Stimulated activated memory B cell treated with anti-CD40 and anti-IgM and Interleukin-4, amounts not matched to agents 10 μg/mL and 1 μg/mL and 100 μg/mL, for 72 hours (primary cell): ENCODE measurements at regions not wholly inside any gene's neighbourhood (a gene's known extent, or its start where the extent isn't known, plus 50 kb on each side); places are given as distances from the start of the nearest gene placed in this dataset.

Experiments
- ATAC-seq: fragments of 150-1000 bp; cut with Tn5 transposase; 2 replicates; pipeline ENCODE4 v1.10.0; 2021
- H3K27ac Mint-ChIP-seq: one replicate; pipeline ENCODE4 v1.8.0; 2022; ENCODE audit warnings: mild to moderate bottlenecking, mixed read lengths
- H3K27me3 Mint-ChIP-seq: one replicate; pipeline ENCODE4 v1.8.0; 2022; ENCODE audit warnings: mixed read lengths
- H3K36me3 Mint-ChIP-seq: one replicate; pipeline ENCODE4 v1.8.0; 2022; ENCODE audit warnings: mixed read lengths
- H3K4me1 Mint-ChIP-seq: one replicate; pipeline ENCODE4 v1.8.0; 2022; ENCODE audit warnings: mixed read lengths
- H3K4me3 Mint-ChIP-seq: one replicate; pipeline ENCODE4 v1.8.0; 2022; ENCODE audit warnings: mild to moderate bottlenecking, moderate library complexity, mixed read lengths
- H3K9me3 Mint-ChIP-seq: one replicate; pipeline ENCODE4 v1.8.0; 2022; ENCODE audit warnings: mixed read lengths

DNA sequence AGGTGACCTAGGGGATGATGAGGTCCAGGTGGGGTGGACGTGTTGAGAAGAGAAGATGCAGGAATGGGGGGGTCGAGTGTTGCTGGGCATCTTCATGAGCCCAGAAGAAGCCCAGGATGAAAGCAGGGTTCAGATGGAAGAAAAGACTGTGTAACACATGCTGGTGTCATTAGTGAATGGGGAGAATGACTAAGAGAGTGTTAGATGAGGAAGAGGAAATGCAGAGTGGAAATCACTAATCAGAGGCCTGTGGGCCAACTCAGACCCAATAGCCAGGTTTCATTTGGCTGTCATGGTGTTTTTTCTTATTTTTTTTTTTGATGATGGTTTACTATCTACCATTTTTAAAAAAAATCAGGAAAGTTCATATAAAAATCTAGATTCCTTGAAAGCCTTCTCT, 180.8 kb upstream of the CAMK1G start:
- no peaks in the 10 kb centered on the region for H3K27me3 Mint-ChIP-seq
- H3K27ac Mint-ChIP-seq, result no peak overlapping the region
- H3K4me1 Mint-ChIP-seq, result no peaks in the 10 kb centered on the region
- no peaks in the 10 kb centered on the region for H3K36me3 Mint-ChIP-seq
- H3K4me3 Mint-ChIP-seq, result no peak overlapping the region
- no peak for ATAC-seq
- peaks cover 2% of the 10 kb centered on the region for H3K9me3 Mint-ChIP-seq

DNA sequence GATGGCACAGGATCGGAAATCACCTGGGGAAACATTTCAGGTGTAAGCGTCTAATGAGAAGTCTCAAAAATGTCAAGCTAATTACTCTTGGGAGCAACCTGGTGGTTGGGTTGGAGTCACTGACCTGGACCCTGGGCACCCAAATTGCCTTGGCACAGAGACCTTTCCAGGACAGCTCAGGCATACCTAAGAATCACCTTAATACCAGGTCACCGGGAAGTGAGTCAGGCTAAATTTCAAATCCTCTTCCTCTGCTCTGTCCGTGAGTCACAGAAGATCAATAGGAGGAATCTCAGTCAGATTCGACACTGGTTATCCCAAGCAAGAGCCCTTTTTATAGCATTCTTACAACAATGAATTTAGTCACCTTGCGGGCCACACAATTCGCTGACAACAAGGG, 179.6 kb upstream of the CAMK1G start:
- Mint-ChIP-seq H3K27ac (no peak overlapping the region), H3K9me3 (peaks cover 5% of the 10 kb centered on the region), H3K27me3 (no peaks in the 10 kb centered on the region), H3K4me3 (no peak overlapping the region), H3K4me1 (no peaks in the 10 kb centered on the region), H3K36me3 (no peaks in the 10 kb centered on the region)
- ATAC-seq, result no peak

GRCh38 chr1:209404577-209404976, 178.9 kb upstream of the CAMK1G start:
- Mint-ChIP-seq H3K36me3 (no peaks in the 10 kb centered on the region), H3K9me3 (peaks cover 5% of the 10 kb centered on the region), H3K4me3 (no peak overlapping the region), H3K4me1 (no peaks in the 10 kb centered on the region), H3K27ac (no peak overlapping the region), H3K27me3 (no peaks in the 10 kb centered on the region)
- ATAC-seq, result no peak

GRCh38 chr1:209405183-209405814, 178.2 kb upstream of the CAMK1G start:
- Mint-ChIP-seq H3K4me3 (no peak overlapping the region), H3K9me3 (peaks cover 5% of the 10 kb centered on the region), H3K4me1 (no peaks in the 10 kb centered on the region), H3K36me3 (no peaks in the 10 kb centered on the region), H3K27me3 (no peaks in the 10 kb centered on the region), H3K27ac (no peak overlapping the region)
- ATAC-seq, result no peak

DNA sequence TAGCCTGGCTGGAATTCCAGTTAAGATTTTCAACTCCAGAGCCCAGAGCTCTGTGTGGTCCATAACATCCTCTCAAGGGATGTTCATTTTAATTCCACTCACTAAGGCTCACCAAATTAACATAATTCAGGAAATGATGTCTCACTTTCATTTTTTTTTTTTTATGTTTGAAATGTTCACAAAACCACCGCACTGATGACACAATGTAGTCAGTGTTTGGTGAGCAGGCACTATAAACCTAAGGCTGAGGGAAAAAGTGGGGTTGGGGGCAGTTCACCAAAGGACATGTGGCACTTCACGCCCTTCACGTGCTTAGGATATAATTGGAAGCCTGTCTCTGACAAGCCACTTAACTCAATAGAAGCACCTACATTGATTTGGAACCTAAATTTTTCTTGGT, 177.3 kb upstream of the CAMK1G start:
- Mint-ChIP-seq H3K27ac (no peak overlapping the region), H3K4me3 (no peak overlapping the region), H3K27me3 (no peaks in the 10 kb centered on the region), H3K4me1 (no peaks in the 10 kb centered on the region), H3K36me3 (no peaks in the 10 kb centered on the region), H3K9me3 (peaks cover 5% of the 10 kb centered on the region)
- ATAC-seq, result no peak

GRCh38 chr1:209406595-209406994, 176.9 kb upstream of the CAMK1G start:
- no peak for ATAC-seq
- no peak overlapping the region for H3K4me3 Mint-ChIP-seq
- no peaks in the 10 kb centered on the region for H3K4me1 Mint-ChIP-seq
- no peaks in the 10 kb centered on the region for H3K27me3 Mint-ChIP-seq
- H3K27ac Mint-ChIP-seq, result no peak overlapping the region
- no peaks in the 10 kb centered on the region for H3K36me3 Mint-ChIP-seq
- H3K9me3 Mint-ChIP-seq, result peaks cover 5% of the 10 kb centered on the region

GRCh38 chr1:209409780-209410179, 173.7 kb upstream of the CAMK1G start:
- Mint-ChIP-seq H3K27me3 (peaks cover 10% of the 10 kb centered on the region), H3K36me3 (no peaks in the 10 kb centered on the region), H3K9me3 (peaks cover 5% of the 10 kb centered on the region), H3K4me3 (no peak overlapping the region), H3K27ac (no peak overlapping the region), H3K4me1 (no peaks in the 10 kb centered on the region)
- ATAC-seq, result no peak

DNA sequence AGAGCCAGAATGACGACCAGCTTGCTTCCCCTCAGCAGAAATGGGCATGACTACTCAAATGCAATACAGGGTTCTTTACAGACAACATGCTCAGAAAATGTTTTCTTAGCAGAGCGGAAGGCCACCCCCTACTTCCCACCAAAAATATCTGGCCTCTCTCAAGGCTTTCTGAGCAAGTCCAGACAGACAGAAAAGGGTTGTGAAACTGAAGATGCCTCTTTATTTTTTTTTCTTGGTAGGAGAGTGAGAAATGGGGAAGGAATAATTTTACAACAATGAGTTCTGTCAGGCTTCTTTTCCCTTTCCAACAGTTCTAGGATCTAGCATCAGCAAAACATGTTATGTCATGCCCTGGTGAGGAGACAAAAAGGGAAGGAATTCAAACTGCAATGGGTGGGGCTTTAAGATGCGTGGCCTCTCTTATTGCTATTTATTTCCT, 172.0 kb upstream of the CAMK1G start:
- H3K27ac Mint-ChIP-seq, result no peak overlapping the region
- H3K4me3 Mint-ChIP-seq, result no peak overlapping the region
- peaks cover 10% of the 10 kb centered on the region for H3K27me3 Mint-ChIP-seq
- peaks cover 5% of the 10 kb centered on the region for H3K9me3 Mint-ChIP-seq
- H3K4me1 Mint-ChIP-seq, result no peaks in the 10 kb centered on the region
- H3K36me3 Mint-ChIP-seq, result no peaks in the 10 kb centered on the region
- no peak for ATAC-seq

DNA sequence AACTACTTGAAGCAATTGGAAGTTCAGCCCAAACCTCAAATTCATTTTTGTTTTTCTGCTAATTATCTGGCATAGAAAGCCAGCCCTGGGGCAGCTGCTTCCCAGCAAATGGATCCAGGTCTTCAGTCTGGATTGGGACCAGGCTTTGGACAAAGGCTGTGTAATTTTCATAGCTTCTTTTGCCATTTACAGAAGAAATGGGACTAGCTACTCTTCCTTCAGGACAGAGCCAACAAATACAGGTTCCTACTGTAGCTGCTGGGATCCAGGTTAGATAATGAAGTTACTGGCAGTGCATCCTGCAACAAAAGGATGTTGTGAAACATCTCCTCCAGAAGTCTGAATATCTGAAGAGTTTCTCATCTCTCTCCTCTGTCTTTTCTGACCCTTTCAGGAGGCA, 171.5 kb upstream of the CAMK1G start:
- ATAC-seq, result no peak
- Mint-ChIP-seq H3K27ac (no peak overlapping the region), H3K36me3 (no peaks in the 10 kb centered on the region), H3K27me3 (peaks cover 10% of the 10 kb centered on the region), H3K4me3 (no peak overlapping the region), H3K9me3 (peaks cover 5% of the 10 kb centered on the region), H3K4me1 (no peaks in the 10 kb centered on the region)

- Mint-ChIP-seq H3K27ac (no peak overlapping the region), H3K4me1 (no peaks in the 10 kb centered on the region), H3K27me3 (peaks cover 10% of the 10 kb centered on the region), H3K36me3 (no peaks in the 10 kb centered on the region), H3K9me3 (peaks cover 4% of the 10 kb centered on the region), H3K4me3 (no peak overlapping the region)
- no peak for ATAC-seq
Measured at GRCh38 chr1:209412566-209412965, 170.9 kb upstream of the CAMK1G start.

GRCh38 chr1:209413062-209413461, 170.5 kb upstream of the CAMK1G start:
- no peak for ATAC-seq

DNA sequence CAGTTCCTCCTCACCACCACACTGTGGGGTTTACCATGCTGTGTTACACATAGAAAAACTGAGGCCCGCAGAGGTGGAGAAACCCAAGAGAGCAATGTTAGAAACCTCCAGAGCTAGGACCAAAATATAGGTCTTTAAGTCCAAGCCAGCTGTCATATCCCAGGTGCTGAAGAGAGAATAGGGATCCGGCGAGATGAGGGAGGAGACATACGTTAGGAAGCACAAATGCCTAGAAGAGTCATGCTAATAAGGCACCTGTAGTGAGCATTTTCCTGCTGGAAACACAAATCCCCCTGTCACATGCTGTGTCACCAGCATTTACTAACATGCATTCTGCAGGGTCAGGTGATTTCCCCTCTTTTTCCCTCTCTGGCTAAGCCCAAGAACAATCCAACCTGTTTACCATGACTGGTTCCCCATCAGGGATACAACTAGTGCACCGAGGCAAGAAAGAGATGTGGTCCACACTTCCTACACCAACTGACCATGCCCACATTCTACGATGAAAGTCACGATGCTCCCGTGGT, 168.6 kb upstream of the CAMK1G start:
- Mint-ChIP-seq H3K27ac (no peak overlapping the region), H3K27me3 (peaks cover 10% of the 10 kb centered on the region), H3K4me3 (no peak overlapping the region), H3K36me3 (no peaks in the 10 kb centered on the region), H3K9me3 (no peaks in the 10 kb centered on the region), H3K4me1 (no peaks in the 10 kb centered on the region)
- no peak for ATAC-seq

More at GRCh38 chr1:209413062-209413461, 170.5 kb upstream of the CAMK1G start:
- Mint-ChIP-seq H3K9me3 (peaks cover 1% of the 10 kb centered on the region), H3K36me3 (no peaks in the 10 kb centered on the region), H3K4me1 (no peaks in the 10 kb centered on the region), H3K27me3 (peaks cover 10% of the 10 kb centered on the region), H3K27ac (no peak overlapping the region), H3K4me3 (no peak overlapping the region)

GRCh38 chr1:209416039-209416438, 167.5 kb upstream of the CAMK1G start:
- no peak overlapping the region for H3K4me3 Mint-ChIP-seq
- peaks cover 10% of the 10 kb centered on the region for H3K27me3 Mint-ChIP-seq
- H3K9me3 Mint-ChIP-seq, result no peaks in the 10 kb centered on the region
- ATAC-seq, result no peak
- no peaks in the 10 kb centered on the region for H3K4me1 Mint-ChIP-seq
- H3K36me3 Mint-ChIP-seq, result no peaks in the 10 kb centered on the region
- H3K27ac Mint-ChIP-seq, result no peak overlapping the region

- no peak overlapping the region for H3K27ac Mint-ChIP-seq
- no peaks in the 10 kb centered on the region for H3K36me3 Mint-ChIP-seq
- no peaks in the 10 kb centered on the region for H3K4me1 Mint-ChIP-seq
- H3K27me3 Mint-ChIP-seq, result peaks cover 10% of the 10 kb centered on the region
- ATAC-seq, result no peak
- H3K9me3 Mint-ChIP-seq, result no peaks in the 10 kb centered on the region
- H3K4me3 Mint-ChIP-seq, result no peak overlapping the region
Measured at GRCh38 chr1:209416716-209417115, 166.8 kb upstream of the CAMK1G start.

DNA sequence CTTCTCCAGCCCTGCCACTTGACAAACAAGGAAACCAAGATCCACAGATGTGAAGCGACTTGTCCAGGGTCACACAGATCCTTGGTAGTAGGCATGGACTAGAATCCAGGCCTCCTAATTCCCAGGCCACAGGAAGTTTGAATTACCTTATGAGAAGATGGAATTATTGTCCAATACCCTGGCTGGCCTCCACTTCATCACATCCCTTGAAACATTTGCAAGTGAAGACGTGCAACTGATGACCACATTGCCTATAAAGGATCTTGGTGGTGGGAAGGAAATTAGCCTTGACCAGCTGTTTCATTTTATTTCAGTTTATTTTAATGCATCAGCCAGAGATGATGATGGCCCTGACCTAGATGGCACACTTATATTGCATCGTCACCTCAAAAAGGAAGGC, 165.8 kb upstream of the CAMK1G start:
- peaks cover 2% of the 10 kb centered on the region for H3K27me3 Mint-ChIP-seq
- H3K9me3 Mint-ChIP-seq, result no peaks in the 10 kb centered on the region
- H3K4me1 Mint-ChIP-seq, result no peaks in the 10 kb centered on the region
- no peaks in the 10 kb centered on the region for H3K36me3 Mint-ChIP-seq
- H3K27ac Mint-ChIP-seq, result no peak overlapping the region
- no peak overlapping the region for H3K4me3 Mint-ChIP-seq
- ATAC-seq, result no peak

DNA sequence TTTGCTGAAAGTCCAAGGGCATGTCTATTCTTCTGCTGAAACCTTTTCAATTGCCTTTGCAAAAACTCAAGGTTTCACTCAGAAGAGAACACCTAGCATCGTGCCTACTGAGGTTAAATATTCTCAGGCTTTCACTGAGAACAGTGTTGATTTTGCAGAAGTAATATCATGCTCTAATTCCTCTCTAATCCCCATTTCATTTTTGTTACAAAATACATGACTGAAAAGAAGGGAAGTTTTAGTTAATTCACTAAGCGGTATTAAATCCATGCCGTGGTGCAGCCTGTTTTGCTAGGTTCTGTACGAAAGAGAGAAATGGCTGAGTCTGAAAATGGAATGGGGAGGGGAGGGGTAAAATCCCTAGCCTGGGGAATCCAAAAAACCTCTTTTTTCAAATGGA, 163.2 kb upstream of the CAMK1G start:
- Mint-ChIP-seq H3K4me3 (no peak overlapping the region), H3K27me3 (peaks cover 10% of the 10 kb centered on the region), H3K27ac (no peak overlapping the region), H3K36me3 (no peaks in the 10 kb centered on the region), H3K9me3 (no peaks in the 10 kb centered on the region), H3K4me1 (no peaks in the 10 kb centered on the region)
- ATAC-seq, result no peak
